GM12878 (cell line): ENCODE measurements at regions not wholly inside any gene's neighbourhood (a gene's known extent, or its start where the extent isn't known, plus 50 kb on each side); places are given as distances from the start of the nearest gene placed in this dataset.

Experiments
- ATF3 ChIP-seq: IDR thresholded peaks from 2 replicates; pipeline ENCODE4 v1.6.1; 2011; ENCODE audit warnings: low read depth, mild to moderate bottlenecking, low read length, moderate library complexity, borderline replicate concordance; ENCODE audit errors: extremely low read depth
- BCL11A ChIP-seq: IDR thresholded peaks from 2 replicates; pipeline ENCODE4 v1.6.1; 2011; ENCODE audit warnings: low read depth, low read length
- BHLHE40 ChIP-seq, 2 experiments: fragments of 450-650 bp in 1 of 2; IDR thresholded peaks; 2 replicates each; pipeline ENCODE4 v1.6.1; 2011 to 2017; ENCODE audit warnings: low read depth in 2 of 2, borderline replicate concordance in 1 of 2, improper control_type of control experiment in 1 of 2, low read length in 1 of 2, mild to moderate bottlenecking in 1 of 2
- CUX1 ChIP-seq: IDR thresholded peaks from 2 replicates; pipeline ENCODE4 v1.6.1; 2012; ENCODE audit warnings: improper control_type of control experiment, low read depth, low read length; ENCODE audit not compliant: insufficient replicate concordance
- E4F1 ChIP-seq: fragments of 450-650 bp; IDR thresholded peaks from 2 replicates; pipeline ENCODE4 v1.6.1; 2018; ENCODE audit warnings: borderline replicate concordance, mild to moderate bottlenecking; ENCODE audit not compliant: partially characterized antibody
- EZH2 ChIP-seq: IDR thresholded peaks from 2 replicates; pipeline ENCODE4 v1.6.1; 2012; ENCODE audit warnings: low read depth, mild to moderate bottlenecking, control low read depth, inconsistent platforms, low read length, borderline replicate concordance; ENCODE audit not compliant: control insufficient read depth
- HDGF ChIP-seq: fragments of 450-650 bp; IDR thresholded peaks from 2 replicates; pipeline ENCODE4 v1.6.1; 2016; ENCODE audit warnings: antibody characterized with exemption
- KLF5 ChIP-seq: fragments of 450-650 bp; IDR thresholded peaks from 2 replicates; pipeline ENCODE4 v1.6.1; 2014; ENCODE audit warnings: mild to moderate bottlenecking; ENCODE audit not compliant: partially characterized antibody
- MXI1 ChIP-seq: fragments of 150-350 bp; IDR thresholded peaks from 2 replicates; pipeline ENCODE4 v1.6.1; 2011; ENCODE audit warnings: low read depth, mild to moderate bottlenecking, inconsistent platforms, low read length, improper control_type of control experiment
- NFIC ChIP-seq: IDR thresholded peaks from 2 replicates; pipeline ENCODE4 v1.6.1; 2012; ENCODE audit warnings: low read depth, mild to moderate bottlenecking, inconsistent platforms, low read length, moderate library complexity
- NR2C1 ChIP-seq: fragments of 450-650 bp; IDR thresholded peaks from 2 replicates; pipeline ENCODE4 v1.6.1; 2017; ENCODE audit warnings: antibody characterized with exemption, mild to moderate bottlenecking, moderate library complexity
- REST ChIP-seq: IDR thresholded peaks from 2 replicates; pipeline ENCODE4 v1.6.1; 2012; ENCODE audit warnings: mild to moderate bottlenecking, low read depth, low read length
- SREBF1 ChIP-seq: IDR thresholded peaks from 2 replicates; pipeline ENCODE4 v1.6.1; 2012; ENCODE audit warnings: mild to moderate bottlenecking, low read length

- TF ChIP-seq HDGF (no peak), NFIC (no peak), ATF3 (no peak), EZH2 (no peak), BHLHE40 (IDR thresholded peaks at IDR 0.05; ENCODE audit: borderline replicate concordance in 1 of 2, low read depth in 2 of 2, low read length in 1 of 2) (no peak), BCL11A (no peak), MXI1 (no peak), KLF5 (no peak), CUX1 (no peak), REST (no peak), NR2C1 (no peak), SREBF1 (no peak), E4F1 (no peak)
These were observed 604.3 kb upstream of the RBFOX1 start (continued) for GRCh38 chr16:6728381-6728780.
